Trophoblast cell (in vitro differentiated cells and primary cell): ENCODE measurements at regions not wholly inside any gene's neighbourhood (a gene's known extent, or its start where the extent isn't known, plus 50 kb on each side); places are given as distances from the start of the nearest gene placed in this dataset.
"Not testable (repeated sequence)": the region's sequence is repeated elsewhere in the genome, so short reads cannot be mapped to it uniquely, and the experiment has no call there.

Source experiments
- DNase-seq, 2 donors: peaks; one replicate each; pipeline ENCODE4 v3.0.0-alpha.2; 2016
- H2AFZ ChIP-seq: 2 replicates; pipeline ENCODE4 v1.6.1; 2013; ENCODE audit warnings: low read length, moderate library complexity, mild to moderate bottlenecking; ENCODE audit not compliant: insufficient read depth, poor library complexity
- H2AK5ac ChIP-seq: 2 replicates; pipeline ENCODE4 v1.6.1; 2013; ENCODE audit warnings: mild to moderate bottlenecking, low read length
- H2BK120ac ChIP-seq: 2 replicates; pipeline ENCODE4 v1.6.1; 2013; ENCODE audit warnings: low read length, mild to moderate bottlenecking, moderate library complexity; ENCODE audit not compliant: insufficient read depth, poor library complexity
- H2BK12ac ChIP-seq: 2 replicates; pipeline ENCODE4 v1.6.1; 2013; ENCODE audit warnings: mild to moderate bottlenecking, low read length, moderate library complexity
- H2BK5ac ChIP-seq: 2 replicates; pipeline ENCODE4 v1.6.1; 2013; ENCODE audit warnings: low read length, low read depth, moderate library complexity, mild to moderate bottlenecking; ENCODE audit not compliant: poor library complexity
- H3K14ac ChIP-seq: 2 replicates; pipeline ENCODE4 v1.6.1; 2013; ENCODE audit warnings: mild to moderate bottlenecking, low read length
- H3K18ac ChIP-seq: 2 replicates; pipeline ENCODE4 v1.6.1; 2013; ENCODE audit warnings: mild to moderate bottlenecking, low read length
- H3K23ac ChIP-seq: 2 replicates; pipeline ENCODE4 v1.6.1; 2013; ENCODE audit warnings: low read length
- H3K27ac ChIP-seq: 2 replicates; pipeline ENCODE4 v1.5.1; 2013; ENCODE audit warnings: low read depth, mild to moderate bottlenecking, inconsistent platforms, low read length, moderate library complexity
- H3K27me3 ChIP-seq: 2 replicates; pipeline ENCODE4 v1.6.1; 2013; ENCODE audit warnings: inconsistent platforms, mild to moderate bottlenecking, low read length, moderate library complexity; ENCODE audit not compliant: insufficient read depth
- H3K36me3 ChIP-seq, 2 experiments: 1 replicate in 1 of 2; 2 replicates in 1 of 2; pipeline ENCODE4 v1.6.1; 2013; ENCODE audit warnings: low read length in 2 of 2, mild to moderate bottlenecking in 2 of 2, moderate library complexity in 1 of 2; ENCODE audit not compliant: insufficient read depth in 2 of 2, control insufficient read depth in 1 of 2
- H3K4ac ChIP-seq: 2 replicates; pipeline ENCODE4 v1.6.1; 2013; ENCODE audit warnings: low read depth, mild to moderate bottlenecking, low read length, moderate library complexity
- H3K4me1 ChIP-seq, 2 experiments: 1 replicate in 1 of 2; 2 replicates in 1 of 2; pipeline ENCODE4 v1.6.1; 2013; ENCODE audit warnings: low read length in 2 of 2, mild to moderate bottlenecking in 2 of 2, moderate library complexity in 1 of 2; ENCODE audit not compliant: insufficient read depth in 2 of 2, control insufficient read depth in 1 of 2
- H3K4me2 ChIP-seq: 2 replicates; pipeline ENCODE4 v1.6.1; 2013; ENCODE audit warnings: inconsistent platforms, mild to moderate bottlenecking, low read length, moderate library complexity
- H3K4me3 ChIP-seq: 2 replicates; pipeline ENCODE4 v1.5.1; 2013; ENCODE audit warnings: mild to moderate bottlenecking, low read depth, low read length, inconsistent platforms
- H3K79me1 ChIP-seq: one replicate; pipeline ENCODE4 v1.6.1; 2013; ENCODE audit warnings: low read length
- H3K79me2 ChIP-seq: 2 replicates; pipeline ENCODE4 v1.6.1; 2013; ENCODE audit warnings: low read length, mild to moderate bottlenecking; ENCODE audit not compliant: control insufficient read depth, insufficient read depth, poor library complexity
- H3K9ac ChIP-seq: 2 replicates; pipeline ENCODE4 v1.6.1; 2013; ENCODE audit warnings: mild to moderate bottlenecking, low read length
- H3K9me3 ChIP-seq: 2 replicates; pipeline ENCODE4 v1.6.1; 2013; ENCODE audit warnings: low read depth, mild to moderate bottlenecking, control low read depth, inconsistent platforms, low read length; ENCODE audit not compliant: insufficient read depth
- H4K12ac ChIP-seq: 2 replicates; pipeline ENCODE4 v1.6.1; 2013; ENCODE audit warnings: low read depth, mild to moderate bottlenecking, low read length, moderate library complexity
- H4K8ac ChIP-seq: 2 replicates; pipeline ENCODE4 v1.6.1; 2013; ENCODE audit warnings: low read depth, mild to moderate bottlenecking, low read length, moderate library complexity
- H4K91ac ChIP-seq: one replicate; pipeline ENCODE4 v1.6.1; 2013; ENCODE audit warnings: low read depth, mild to moderate bottlenecking, low read length, moderate library complexity
- WGBS: extraction: QIAGEN DNeasy Blood & Tissue Kit; methylation state at CpG from one replicate; pipeline ENCODE4 v1.1.7; 2013; ENCODE audit warnings: missing lambda C conversion rate; ENCODE audit not compliant: insufficient read length, insufficient coverage; ENCODE audit errors: extremely low coverage; 5-methylcytosine and 5-hydroxymethylcytosine counted together

GRCh38 chr21:10346933-10347615 is 174.3 kb upstream of the TPTE start:
- H3K18ac ChIP-seq, H3K14ac ChIP-seq, H2BK5ac ChIP-seq, H2AK5ac ChIP-seq, H3K9ac ChIP-seq, H2BK12ac ChIP-seq, H3K4me1 ChIP-seq, H4K12ac ChIP-seq, H3K4me2 ChIP-seq, H3K79me2 ChIP-seq, H3K36me3 ChIP-seq, H2AFZ ChIP-seq, DNase-seq, H4K91ac ChIP-seq, H2BK120ac ChIP-seq, H3K23ac ChIP-seq, H3K4ac ChIP-seq, H3K4me3 ChIP-seq, H3K27me3 ChIP-seq, H3K27ac ChIP-seq, H3K79me1 ChIP-seq, H4K8ac ChIP-seq: not testable (repeated sequence)
- WGBS = no CpG with 5 or more reads among the region's 3 CpGs
- peaks cover 37% of the 10 kb centered on the region for H3K9me3 ChIP-seq

- not testable (repeated sequence) for H3K36me3 ChIP-seq, H3K4me3 ChIP-seq, H3K27ac ChIP-seq, H3K27me3 ChIP-seq, H2BK12ac ChIP-seq, H3K4me1 ChIP-seq, H2AK5ac ChIP-seq, DNase-seq, H2BK120ac ChIP-seq, H4K8ac ChIP-seq, H3K18ac ChIP-seq, H3K79me2 ChIP-seq, H4K12ac ChIP-seq, H3K23ac ChIP-seq, H3K4me2 ChIP-seq, H3K14ac ChIP-seq, H3K4ac ChIP-seq, H2AFZ ChIP-seq, H3K79me1 ChIP-seq, H4K91ac ChIP-seq, H3K9ac ChIP-seq, H2BK5ac ChIP-seq
- peaks cover 35% of the 10 kb centered on the region for H3K9me3 ChIP-seq
- no CpG with 5 or more reads among the region's 7 CpGs for WGBS
These were observed 173.7 kb upstream of the TPTE start for GRCh38 chr21:10347675-10348074.

- not testable (repeated sequence) for H3K79me2 ChIP-seq, H3K27me3 ChIP-seq, H2BK120ac ChIP-seq, H3K4me2 ChIP-seq, H3K18ac ChIP-seq, H2AK5ac ChIP-seq, H4K12ac ChIP-seq, H3K27ac ChIP-seq, H3K79me1 ChIP-seq, H2AFZ ChIP-seq, H3K4me1 ChIP-seq, H4K91ac ChIP-seq, H3K23ac ChIP-seq, H3K14ac ChIP-seq, H3K36me3 ChIP-seq, H4K8ac ChIP-seq, H2BK5ac ChIP-seq, DNase-seq, H2BK12ac ChIP-seq, H3K4ac ChIP-seq, H3K9ac ChIP-seq
- WGBS = no CpG with 5 or more reads among the region's 3 CpGs
- H3K4me3 ChIP-seq = peak overlapping the region; percentile 8
- H3K9me3 ChIP-seq = peaks cover 33% of the 10 kb centered on the region
These were observed 173.2 kb upstream of the TPTE start for GRCh38 chr21:10348150-10348549.

- H3K14ac ChIP-seq, H3K27ac ChIP-seq, H3K27me3 ChIP-seq, H3K9ac ChIP-seq, H2AK5ac ChIP-seq, H3K4me3 ChIP-seq, H3K4me1 ChIP-seq, H3K4me2 ChIP-seq, H2AFZ ChIP-seq, DNase-seq, H2BK5ac ChIP-seq, H4K12ac ChIP-seq, H2BK120ac ChIP-seq, H2BK12ac ChIP-seq, H3K18ac ChIP-seq, H3K23ac ChIP-seq, H4K8ac ChIP-seq, H3K79me1 ChIP-seq, H3K4ac ChIP-seq, H3K79me2 ChIP-seq, H4K91ac ChIP-seq, H3K36me3 ChIP-seq: not testable (repeated sequence)
- H3K9me3 ChIP-seq = peaks cover 11% of the 10 kb centered on the region
- WGBS = no CpG with 5 or more reads among the region's 5 CpGs
These were observed 166.4 kb upstream of the TPTE start for GRCh38 chr21:10354851-10355578.
